ENCODE measurements at regions not wholly inside any gene's neighbourhood (a gene's known extent, or its start where the extent isn't known, plus 50 kb on each side); places are given as distances from the start of the nearest gene placed in this dataset.

DNA sequence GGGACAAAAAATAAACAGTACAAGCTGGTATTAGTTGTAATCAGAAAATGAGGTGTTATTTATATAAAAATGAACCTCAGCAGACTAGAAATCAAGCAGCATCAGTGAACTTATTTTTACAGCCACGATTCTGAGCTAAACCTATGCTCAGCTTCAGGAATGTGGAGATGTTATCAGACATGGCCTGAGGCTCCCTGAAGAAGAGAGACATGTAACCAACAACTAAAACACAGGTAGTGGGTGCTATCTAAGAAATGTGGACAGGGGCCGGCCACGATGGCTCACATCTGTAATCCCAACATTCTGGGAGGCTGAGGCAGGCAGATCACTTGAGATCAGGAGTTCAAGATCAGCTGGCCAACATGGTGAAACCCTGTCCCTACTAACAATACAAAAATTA, 534.3 kb downstream of the VRK1 start:
- H3K4me3 ChIP-seq (ENCODE audit: low read depth, low read length) = no peak overlapping the region

DNA sequence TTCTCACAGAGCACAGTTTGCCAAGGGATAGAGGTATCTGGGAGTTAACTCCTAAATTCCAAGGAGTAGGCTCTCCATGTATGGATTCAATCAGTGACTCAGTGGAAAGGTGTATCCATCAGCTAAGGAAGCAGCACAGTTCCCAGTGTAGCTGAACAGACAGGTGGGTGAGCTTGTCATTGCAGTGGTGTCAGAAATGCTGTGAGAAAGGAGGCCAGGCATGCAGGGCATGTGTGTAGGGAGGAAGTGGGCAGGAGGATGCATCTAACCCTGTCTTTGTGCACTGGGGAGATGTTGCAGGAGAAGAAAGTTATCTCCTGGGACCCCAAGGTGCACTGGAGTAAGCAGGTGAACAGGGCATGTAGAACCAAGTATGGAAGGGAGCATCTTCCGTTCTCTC, 539.0 kb downstream of the VRK1 start:
- no peak overlapping the region for H3K4me3 ChIP-seq (ENCODE audit: low read depth, low read length)

DNA sequence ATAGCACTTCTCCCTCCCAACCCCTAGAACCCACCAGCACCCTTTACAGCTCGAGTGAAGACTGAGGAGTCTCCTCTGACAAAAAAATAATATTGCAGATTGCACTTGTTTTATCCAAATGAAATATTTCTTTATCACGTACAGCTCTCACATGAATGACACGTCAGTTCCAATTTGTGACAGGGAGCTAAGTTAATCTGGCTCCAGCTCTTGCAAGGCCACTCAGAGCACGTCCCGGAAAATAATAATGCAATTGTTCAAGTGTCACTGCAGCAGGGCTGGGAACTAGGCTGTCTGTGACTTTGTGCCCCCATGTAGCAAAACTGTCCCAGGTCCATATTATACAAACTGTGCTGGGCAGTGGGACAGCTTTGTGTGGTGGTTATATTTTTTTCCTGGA, 539.6 kb downstream of the VRK1 start:
- H3K4me3 ChIP-seq (ENCODE audit: low read depth, low read length) = no peak overlapping the region

DNA sequence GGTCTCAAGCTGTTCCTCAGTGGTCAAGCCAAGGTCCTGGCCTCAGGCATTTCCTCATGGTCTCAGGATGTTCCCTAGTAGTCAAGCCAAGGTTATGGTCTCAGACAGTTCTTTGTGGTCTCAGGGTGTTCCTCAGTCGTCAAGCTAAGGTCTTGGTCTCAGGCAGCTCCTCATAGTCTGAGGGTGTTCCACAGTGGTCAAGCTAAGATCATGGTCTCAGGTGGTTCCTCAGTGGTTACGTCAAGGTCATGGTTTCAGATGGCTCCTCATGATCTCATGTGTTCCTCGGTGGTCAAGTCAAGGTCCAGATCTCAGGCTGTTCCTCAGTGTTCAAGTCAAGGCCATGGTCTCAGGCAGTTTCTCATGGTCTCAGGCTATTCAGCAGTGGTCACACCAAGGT, 540.1 kb downstream of the VRK1 start:
- no peak overlapping the region for H3K4me3 ChIP-seq (ENCODE audit: low read depth, low read length)

DNA sequence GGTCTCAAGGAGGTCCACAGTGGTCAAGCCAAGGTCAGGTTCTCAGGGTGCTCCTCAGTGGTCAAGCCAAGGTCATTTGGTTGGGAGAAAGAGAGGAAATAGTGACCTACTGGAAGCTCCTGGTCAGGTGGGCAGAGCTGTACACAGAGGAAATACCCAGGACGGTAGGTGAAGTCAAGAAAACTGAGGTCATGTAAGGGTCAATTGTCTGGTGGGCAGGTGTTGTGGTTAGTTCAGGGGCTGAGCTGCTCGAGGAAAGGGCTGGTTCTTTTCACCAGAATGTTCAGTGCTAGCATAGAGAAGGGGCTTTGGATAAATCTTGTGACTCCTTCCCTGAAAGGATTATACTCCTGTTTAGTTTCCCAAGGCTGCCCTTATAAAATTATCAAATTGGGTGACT, 540.5 kb downstream of the VRK1 start:
- no peak overlapping the region for H3K4me3 ChIP-seq (ENCODE audit: low read depth, low read length)

DNA sequence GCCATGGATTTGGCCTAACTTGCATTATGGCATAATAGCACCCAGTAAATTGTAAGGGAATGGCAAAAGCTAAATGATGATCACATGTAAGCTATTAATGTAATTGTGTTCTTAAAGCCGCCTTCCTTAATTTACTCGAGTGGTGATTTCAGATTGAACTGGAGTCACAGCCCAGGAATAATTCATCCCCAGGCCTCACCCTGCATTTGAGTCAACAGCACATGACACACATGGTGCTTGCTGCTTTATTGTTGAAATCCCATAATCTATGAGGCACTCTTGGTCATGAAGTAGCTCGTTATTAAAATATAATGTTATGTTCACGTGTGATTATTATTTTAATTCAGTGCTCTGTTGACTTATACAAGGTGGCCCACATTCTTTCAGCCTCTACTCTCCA, 547.5 kb downstream of the VRK1 start:
- no peak overlapping the region for H3K4me3 ChIP-seq (ENCODE audit: low read depth, low read length)

DNA sequence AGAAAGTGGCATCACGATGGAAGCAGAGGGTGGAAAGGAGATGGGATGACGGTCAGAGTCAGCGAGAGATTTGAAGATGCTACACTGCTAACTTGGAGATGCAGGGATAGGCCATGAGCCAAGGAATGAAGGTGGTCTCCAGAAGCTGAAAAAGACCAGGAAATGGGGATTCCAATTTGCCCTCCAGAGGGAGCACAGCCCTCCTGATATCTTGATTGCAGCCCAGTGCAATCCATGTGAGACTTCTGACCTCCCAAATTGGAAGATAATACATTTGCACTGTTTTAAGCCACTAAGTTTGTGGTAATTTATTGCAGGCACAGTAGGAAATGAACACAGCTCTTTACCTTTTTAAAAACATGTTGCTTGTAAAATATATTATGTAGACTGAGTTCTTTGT, 549.5 kb downstream of the VRK1 start:
- no peak overlapping the region for H3K4me3 ChIP-seq (ENCODE audit: low read depth, low read length)

DNA sequence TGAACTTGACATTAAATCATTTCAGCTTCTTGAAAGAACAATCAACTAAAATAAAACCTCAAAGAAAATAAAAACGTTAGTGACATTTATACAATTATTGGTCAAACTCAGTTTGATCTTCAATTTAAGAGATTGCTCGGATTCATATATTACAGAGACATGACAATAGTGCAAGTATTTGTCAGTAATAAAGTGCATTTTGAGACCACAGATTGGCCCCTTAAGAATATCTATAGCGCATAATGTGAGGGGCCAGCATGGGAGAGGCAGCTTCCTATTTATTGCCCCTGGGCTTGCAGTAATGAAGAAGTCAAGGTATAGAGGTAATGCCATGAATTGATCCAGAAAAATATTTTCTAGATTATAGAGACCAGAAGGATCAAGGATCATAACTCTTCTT, 552.3 kb downstream of the VRK1 start:
- H3K4me3 ChIP-seq (ENCODE audit: low read depth, low read length) = no peak overlapping the region

DNA sequence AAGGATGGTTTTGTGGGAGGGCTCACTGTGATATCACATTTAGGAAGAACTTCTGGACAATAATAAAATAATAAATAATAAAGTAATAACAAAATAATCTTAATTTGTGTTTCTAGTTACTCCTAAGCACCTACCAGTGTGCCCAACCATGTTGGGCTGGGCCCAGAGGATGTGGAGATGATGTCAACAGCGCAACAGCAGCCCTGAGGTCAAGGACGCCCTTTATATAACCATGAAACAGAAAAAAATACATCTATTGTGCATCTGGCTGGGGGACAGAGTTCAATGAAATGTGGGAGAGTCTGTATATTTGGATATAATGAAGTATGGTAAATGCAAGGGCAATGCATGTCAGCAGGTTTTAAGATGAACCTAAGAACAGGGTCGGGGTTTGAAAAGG, 552.8 kb downstream of the VRK1 start:
- H3K4me3 ChIP-seq (ENCODE audit: low read depth, low read length) = no peak overlapping the region

DNA sequence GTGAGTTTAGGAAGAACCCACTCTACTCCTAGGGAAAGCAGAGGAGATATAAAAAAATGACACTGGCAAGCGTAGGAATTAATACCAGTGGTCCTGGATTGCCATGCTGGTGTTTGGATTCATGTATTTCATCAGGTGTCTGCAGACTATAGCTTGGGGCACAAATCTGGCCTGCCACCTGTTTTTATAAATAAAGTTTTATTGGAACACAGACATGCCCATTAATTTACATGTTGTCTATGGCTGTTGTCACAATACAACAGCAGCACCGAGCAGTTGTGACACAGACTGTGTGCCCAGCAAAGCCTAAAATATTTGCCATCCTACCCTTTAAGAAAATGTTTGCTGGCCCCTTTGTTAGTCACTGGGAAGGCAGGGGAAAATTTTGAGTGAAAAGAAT, 553.2 kb downstream of the VRK1 start:
- no peak overlapping the region for H3K4me3 ChIP-seq (ENCODE audit: low read depth, low read length)

DNA sequence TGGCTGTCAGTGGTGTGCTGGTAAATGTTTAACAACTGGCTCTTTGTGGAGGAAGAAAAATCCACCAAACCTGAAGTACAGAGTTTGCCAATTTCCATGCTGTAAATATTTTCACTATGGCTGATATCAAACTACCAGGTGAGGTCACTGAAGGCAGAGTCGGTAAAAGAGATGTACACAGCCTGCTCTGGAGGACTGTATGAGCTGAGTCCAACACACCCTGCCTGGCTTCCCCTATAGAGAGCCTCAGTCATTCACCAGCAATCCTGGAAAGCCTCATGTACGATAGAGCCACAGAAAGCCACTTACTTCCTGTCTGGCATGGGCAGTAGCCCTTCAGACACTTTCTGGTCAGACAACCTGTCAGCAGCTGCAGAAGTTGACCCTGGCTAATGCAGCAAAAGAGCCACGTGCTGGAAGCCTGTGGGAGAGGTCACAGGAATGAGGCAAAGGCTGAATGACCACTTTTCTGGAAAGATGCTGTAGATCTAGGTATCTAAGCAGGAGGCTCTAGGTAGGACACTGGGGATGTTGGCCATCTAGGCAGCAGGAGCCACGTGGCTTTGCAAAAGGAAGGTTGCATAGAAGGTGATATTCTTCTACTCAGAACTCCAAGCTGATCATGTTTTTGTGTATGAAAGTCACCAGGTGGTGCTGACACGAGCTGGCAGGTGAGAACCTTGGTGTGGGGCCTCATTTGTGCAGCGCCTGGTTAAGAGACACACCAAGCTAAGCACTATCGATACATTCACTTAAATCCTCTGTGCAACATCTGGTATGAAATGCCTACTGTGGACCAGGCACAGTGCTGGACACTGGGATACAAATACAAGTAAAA, 553.9 kb downstream of the VRK1 start:
- no peak overlapping the region for H3K4me3 ChIP-seq (ENCODE audit: low read depth, low read length)

DNA sequence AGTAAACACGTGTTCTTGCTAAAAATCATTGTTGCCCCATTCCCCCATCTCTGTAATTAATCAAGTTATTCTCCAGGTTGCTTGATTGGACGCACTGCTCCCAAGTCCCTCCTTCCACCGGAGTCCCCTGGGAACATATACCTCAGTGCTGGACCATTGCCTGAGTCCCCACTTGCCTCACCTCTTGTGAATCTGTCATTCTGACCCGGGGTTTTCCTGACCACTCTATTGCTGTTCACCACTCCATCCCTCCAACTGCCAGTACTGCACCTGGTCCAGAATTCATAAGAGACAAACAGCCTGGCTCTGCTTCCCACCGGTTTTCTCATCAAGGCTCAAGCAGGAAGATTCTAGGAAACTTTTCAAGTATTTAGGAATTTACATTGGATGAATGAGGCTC, 555.9 kb downstream of the VRK1 start:
- H3K4me3 ChIP-seq (ENCODE audit: low read depth, low read length) = no peak overlapping the region

DNA sequence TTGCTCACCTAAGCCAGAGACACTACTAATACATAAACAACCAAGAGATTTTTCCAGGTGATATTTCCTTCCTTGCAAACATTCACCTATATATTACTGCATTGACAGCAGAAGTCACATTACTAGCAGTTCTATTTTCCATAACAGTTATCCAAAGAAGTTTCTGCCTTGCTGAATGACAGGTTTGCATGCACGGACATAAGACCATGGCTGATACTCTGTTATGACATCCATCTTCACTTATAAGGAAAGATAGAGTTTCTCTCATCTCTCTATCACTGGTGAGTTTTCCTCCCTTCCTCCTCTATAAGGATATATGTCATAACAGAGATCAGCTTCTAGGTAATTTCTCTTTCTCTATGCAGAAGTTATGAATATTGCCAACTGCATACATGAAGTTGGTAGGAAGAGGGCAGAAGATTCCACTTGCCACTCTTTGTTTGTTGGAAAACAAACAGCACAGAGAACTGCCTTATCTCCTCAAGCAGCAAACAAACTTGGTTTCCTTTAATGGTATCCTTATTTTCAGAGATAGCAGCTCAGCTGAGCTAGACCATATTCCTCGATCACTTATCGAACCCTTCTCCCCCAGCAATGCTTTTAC, 557.0 kb downstream of the VRK1 start:
- H3K4me3 ChIP-seq (ENCODE audit: low read depth, low read length) = no peak overlapping the region

DNA sequence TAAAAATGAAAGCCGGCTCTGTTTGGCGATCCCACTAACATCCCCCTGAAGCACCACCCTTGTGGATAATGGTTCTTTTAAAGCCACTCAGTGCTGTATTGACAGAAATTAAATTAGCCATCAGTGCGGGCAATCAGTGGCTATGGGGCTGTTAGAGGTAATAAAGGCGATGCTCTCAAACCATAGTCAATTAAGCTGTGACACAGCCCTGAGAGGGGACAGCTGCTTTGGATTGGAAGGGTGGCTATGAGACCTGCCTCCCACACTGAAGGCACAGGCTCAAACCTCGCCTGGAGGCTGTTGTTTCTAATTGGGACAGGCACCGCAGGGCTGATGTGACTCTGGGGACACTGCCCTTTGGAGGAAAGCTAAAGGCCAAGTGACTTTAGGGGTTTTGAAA, 562.2 kb downstream of the VRK1 start:
- no peak overlapping the region for H3K4me3 ChIP-seq (ENCODE audit: low read depth, low read length)

DNA sequence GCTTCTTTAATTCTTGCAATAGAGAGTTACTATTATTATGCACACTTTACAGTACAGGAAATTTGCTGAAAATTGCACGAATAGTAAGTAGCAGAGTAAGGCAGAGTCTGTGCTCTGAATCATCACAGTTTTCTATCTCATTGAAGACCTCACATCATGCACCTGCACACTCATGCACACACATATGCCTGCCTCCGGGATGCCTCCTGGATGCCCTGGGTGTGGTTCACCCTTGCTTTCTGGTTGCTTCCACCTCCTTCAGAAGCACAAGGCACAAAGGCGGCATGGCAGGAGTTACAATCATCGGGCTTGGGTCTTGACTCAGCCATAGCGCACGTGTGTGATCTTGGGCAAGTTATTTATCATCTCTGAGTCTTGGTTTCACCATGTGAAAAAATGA, 564.0 kb downstream of the VRK1 start:
- H3K4me3 ChIP-seq (ENCODE audit: low read depth, low read length) = no peak overlapping the region

DNA sequence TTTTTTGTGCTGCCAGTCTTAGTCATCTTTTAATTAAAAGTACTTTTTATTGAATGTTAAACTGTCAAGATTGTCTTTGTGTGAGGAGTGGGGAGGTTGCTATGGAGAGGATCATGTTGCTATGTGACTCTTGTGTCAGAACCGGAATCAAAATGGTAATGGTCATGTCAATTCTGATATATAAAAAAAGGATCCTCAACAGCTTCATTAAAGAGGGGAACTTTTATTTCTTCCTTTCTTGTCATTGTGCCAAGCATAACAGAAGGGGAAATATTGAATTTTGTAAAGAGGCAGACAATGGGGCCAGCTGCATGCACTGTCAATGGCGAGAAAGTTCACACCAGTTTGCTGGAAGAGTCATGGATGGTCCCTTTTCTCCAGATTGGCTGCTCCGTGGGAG, 564.8 kb downstream of the VRK1 start:
- H3K4me3 ChIP-seq (ENCODE audit: low read depth, low read length) = no peak overlapping the region

DNA sequence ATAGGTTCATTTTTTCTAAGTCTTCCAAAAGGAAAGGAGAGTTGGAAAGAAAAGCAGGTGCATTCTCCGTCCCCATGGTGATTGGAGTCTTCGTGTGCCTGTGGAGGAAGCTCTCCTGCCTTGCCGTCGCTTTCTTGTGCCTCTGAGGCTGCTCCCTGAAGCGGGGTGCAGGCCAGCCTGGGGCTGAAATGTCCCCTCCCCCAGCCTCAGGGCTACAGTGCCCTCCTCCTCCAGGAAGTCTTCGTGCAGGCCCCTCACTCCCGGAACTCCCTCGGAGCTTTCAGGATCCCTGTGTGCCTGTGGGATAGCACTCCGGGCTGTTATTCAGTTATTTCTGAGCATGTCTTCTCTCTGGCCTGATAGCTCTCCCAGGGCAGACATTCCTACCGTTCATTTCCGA, 569.2 kb downstream of the VRK1 start:
- H3K4me3 ChIP-seq (ENCODE audit: low read depth, low read length) = no peak overlapping the region

DNA sequence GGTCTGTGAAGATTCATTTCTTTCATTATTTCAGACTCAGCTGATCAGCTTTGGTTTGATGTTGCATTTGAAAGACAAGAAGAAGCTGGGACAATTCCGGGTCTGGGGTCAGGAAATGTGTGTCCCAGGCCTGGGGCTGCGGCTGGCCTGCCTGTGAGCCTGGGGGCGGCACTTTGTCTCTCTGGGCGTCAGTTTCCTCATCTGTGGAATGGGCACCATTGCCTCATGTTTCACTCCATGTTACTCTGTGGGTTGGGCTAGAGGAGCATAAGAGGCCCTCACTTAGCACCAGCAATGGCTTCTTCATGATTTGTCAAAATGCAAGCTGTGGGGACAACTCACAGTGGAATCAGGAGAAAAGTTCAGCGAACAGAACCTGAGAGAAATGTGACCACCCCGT, 570.1 kb downstream of the VRK1 start:
- no peak overlapping the region for H3K4me3 ChIP-seq (ENCODE audit: low read depth, low read length)

DNA sequence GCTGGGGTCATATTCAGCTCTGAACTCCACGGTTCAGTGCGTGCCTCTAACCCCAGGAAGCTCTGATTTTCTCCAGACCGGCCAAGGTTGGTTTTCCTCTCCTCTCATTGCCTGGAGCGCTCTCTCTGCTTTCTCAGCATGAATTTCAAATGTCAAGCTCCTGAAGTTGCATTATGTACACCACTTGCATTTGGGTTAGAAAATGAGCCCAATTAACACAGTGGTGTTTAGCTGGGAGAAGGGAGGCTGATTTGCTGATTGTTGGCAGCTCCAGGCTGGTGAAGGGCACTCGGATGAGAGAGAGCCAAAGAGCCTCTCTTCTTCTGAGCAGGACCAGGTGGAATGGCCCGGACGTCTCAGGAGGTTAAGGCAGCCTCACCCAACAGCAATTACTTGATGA, 570.9 kb downstream of the VRK1 start:
- H3K4me3 ChIP-seq (ENCODE audit: low read depth, low read length) = no peak overlapping the region

DNA sequence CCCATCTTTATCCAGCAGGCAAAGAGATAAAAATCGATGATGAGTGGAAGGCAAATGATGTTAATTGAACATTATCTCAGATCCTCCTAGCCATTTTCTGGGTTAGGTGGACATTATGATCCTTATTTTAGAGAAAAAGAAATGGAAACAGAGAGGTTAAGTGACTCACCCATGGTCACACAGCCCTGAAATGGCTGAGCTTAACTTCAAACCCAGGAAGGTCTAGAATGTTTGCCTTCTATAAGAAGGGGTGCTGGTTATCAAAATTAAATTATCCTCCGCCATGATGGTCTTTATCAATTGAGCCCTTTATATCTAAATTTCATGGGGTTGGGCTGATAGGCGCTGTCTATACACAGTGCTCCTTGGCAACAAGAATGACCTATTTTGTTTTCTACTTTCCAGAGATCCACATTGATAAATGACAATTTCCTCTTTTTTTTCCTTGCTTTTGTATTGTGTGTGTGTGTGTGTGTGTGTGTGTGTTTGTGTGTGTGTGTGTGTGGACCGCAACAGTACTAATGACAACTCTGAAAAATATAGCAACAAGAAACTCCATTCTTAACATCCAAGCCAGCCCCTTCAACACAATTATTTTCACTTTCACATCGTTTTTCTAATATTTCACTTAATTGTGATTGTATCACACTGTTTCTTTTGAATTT, 571.9 kb downstream of the VRK1 start:
- H3K4me3 ChIP-seq (ENCODE audit: low read depth, low read length) = no peak overlapping the region

DNA sequence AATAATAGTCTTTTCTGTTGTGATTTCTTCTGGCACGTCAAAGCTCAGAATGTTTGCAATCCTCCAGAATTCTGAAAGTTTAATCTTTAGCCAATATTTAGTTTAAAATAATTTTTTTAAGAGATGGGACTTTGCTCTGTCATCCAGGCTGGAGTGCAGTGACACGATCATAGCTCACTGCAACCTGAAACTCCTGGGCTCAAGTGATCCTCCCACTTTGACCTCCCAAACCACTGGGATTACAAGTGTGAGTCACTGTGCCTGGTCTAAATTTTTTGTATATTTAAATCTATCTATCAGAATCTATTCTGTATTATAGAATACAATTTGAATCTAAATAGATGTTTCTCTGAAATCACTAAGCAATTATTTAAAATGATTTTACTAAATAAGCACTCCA, 572.7 kb downstream of the VRK1 start:
- H3K4me3 ChIP-seq (ENCODE audit: low read depth, low read length) = no peak overlapping the region

DNA sequence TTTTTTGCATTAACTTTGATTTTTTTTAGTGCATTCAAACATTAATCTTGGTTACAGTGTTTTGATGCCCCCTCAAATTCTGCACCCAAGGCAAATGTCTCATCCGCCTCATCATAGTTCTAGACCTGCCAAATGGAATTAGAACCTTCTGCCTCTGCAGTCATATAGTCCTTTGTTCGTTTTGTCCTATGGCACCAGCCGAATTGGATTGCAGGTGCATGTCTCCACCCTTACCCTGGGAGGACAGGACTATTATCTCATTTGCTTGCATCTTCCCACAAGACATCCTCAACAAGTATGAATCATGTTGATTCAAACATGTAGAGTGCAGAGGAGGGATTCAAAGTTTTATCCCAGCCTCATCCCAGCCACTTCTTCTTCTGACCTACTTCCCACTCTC, 579.1 kb downstream of the VRK1 start:
- H3K4me3 ChIP-seq (ENCODE audit: low read depth, low read length) = no peak overlapping the region

Measured in iPS-11a (cell line).